HEK293T (cell line): ENCODE measurements at regions not wholly inside any gene's neighbourhood (a gene's known extent, or its start where the extent isn't known, plus 50 kb on each side); places are given as distances from the start of the nearest gene placed in this dataset.

ENCODE experiments used
- CTCF ChIA-PET: fragments of 350-600 bp; formaldehyde crosslinking; extraction: SDS; loops from one replicate; lab custom pipeline; 2021; ENCODE audit warnings: antibody characterized with exemption, inconsistent platforms; lab: Yijun Ruan, JAX
- POLR2A ChIA-PET: fragments of 350-600 bp; formaldehyde crosslinking; extraction: SDS; loops from one replicate; lab custom pipeline; 2020; ENCODE audit warnings: antibody characterized with exemption, inconsistent platforms; lab: Yijun Ruan, JAX
- DNase-seq: peaks from one replicate; pipeline ENCODE4 v3.0.0; 2012; ENCODE audit warnings: mixed read lengths; ENCODE audit errors: extremely low spot score
- ARNT ChIP-seq: fragments of 450-650 bp; IDR thresholded peaks from 2 replicates; pipeline ENCODE4 v1.6.1; 2017; ENCODE audit warnings: mild to moderate bottlenecking
- BHLHE40 ChIP-seq: fragments of 450-650 bp; IDR thresholded peaks from 2 replicates; pipeline ENCODE4 v1.6.1; 2016; ENCODE audit warnings: mild to moderate bottlenecking, moderate library complexity, borderline replicate concordance
- CTBP1 ChIP-seq: fragments of 450-650 bp; IDR thresholded peaks from 2 replicates; pipeline ENCODE4 v1.6.1; 2016; ENCODE audit warnings: borderline replicate concordance
- ELF4 ChIP-seq: fragments of 450-650 bp; IDR thresholded peaks from 2 replicates; pipeline ENCODE4 v1.6.1; 2017; ENCODE audit warnings: antibody characterized with exemption
- FOXA1 ChIP-seq: fragments of 450-650 bp; IDR thresholded peaks from 2 replicates; pipeline ENCODE4 v1.6.1; 2016; ENCODE audit warnings: mild to moderate bottlenecking
- FOXK2 ChIP-seq: fragments of 450-650 bp; IDR thresholded peaks from 2 replicates; pipeline ENCODE4 v1.6.1; 2016; ENCODE audit warnings: mild to moderate bottlenecking
- FOXM1 ChIP-seq: fragments of 450-650 bp; IDR thresholded peaks from 2 replicates; pipeline ENCODE4 v1.6.1; 2017; ENCODE audit warnings: mild to moderate bottlenecking, borderline replicate concordance
- HDGF ChIP-seq: fragments of 450-650 bp; IDR thresholded peaks from 2 replicates; pipeline ENCODE4 v1.6.1; 2017; ENCODE audit warnings: antibody characterized with exemption, borderline replicate concordance
- L3MBTL2 ChIP-seq: fragments of 450-650 bp; conservative IDR thresholded peaks from 2 replicates; pipeline ENCODE4 v1.6.1; 2016; ENCODE audit warnings: mild to moderate bottlenecking
- LEF1 ChIP-seq: fragments of 450-650 bp; IDR thresholded peaks from 2 replicates; pipeline ENCODE4 v1.6.1; 2017; ENCODE audit warnings: mild to moderate bottlenecking, borderline replicate concordance
- NFRKB ChIP-seq: fragments of 450-650 bp; IDR thresholded peaks from 2 replicates; pipeline ENCODE4 v1.6.1; 2016; ENCODE audit warnings: mild to moderate bottlenecking, moderate library complexity
- SP1 ChIP-seq: fragments of 450-650 bp; IDR thresholded peaks from 2 replicates; pipeline ENCODE4 v1.6.1; 2017
- SUZ12 ChIP-seq: fragments of 450-650 bp; IDR thresholded peaks from 2 replicates; pipeline ENCODE4 v1.6.1; 2016; ENCODE audit warnings: mild to moderate bottlenecking
- TARDBP ChIP-seq: fragments of 450-650 bp; IDR thresholded peaks from 2 replicates; pipeline ENCODE4 v1.6.1; 2016
- ZNF384 ChIP-seq: fragments of 450-650 bp; IDR thresholded peaks from 2 replicates; pipeline ENCODE4 v1.6.1; 2016
- TF ChIP-seq, protein P1 (sequence below): fragments of 450-650 bp; IDR thresholded peaks from 2 replicates; pipeline ENCODE4 v1.6.1; 2016

- ChIA-PET CTCF (no interaction called here), POLR2A (no interaction called here)
- TF ChIP-seq FOXM1 (no peak), ELF4 (no peak), BHLHE40 (no peak), ZNF384 (no peak), CTBP1 (no peak)
- no peak for DNase-seq
These were observed 325.6 kb downstream of the ENC1 start for GRCh38 chr5:74314906-74315305.

- CTCF ChIA-PET: no interaction called here
- DNase-seq: no peak
- TF ChIP-seq TARDBP: no peak
- POLR2A ChIA-PET: no interaction called here
These were observed 326.6 kb downstream of the ENC1 start for GRCh38 chr5:74313896-74314295.

- POLR2A ChIA-PET: no interaction called here
- TF ChIP-seq FOXM1 (no peak), LEF1 (no peak), FOXA1 (no peak), ARNT (no peak), BHLHE40 (no peak)
- CTCF ChIA-PET: no interaction called here
- no peak for DNase-seq
These were observed 327.8 kb downstream of the ENC1 start for GRCh38 chr5:74312746-74313145.

GRCh38 chr5:74311961-74312360 is 328.6 kb downstream of the ENC1 start:
- ChIA-PET CTCF (no interaction called here), POLR2A (no interaction called here)
- TF ChIP-seq FOXK2 (no peak), BHLHE40 (no peak), ELF4 (no peak), LEF1 (no peak), HDGF (no peak), FOXM1 (no peak), CTBP1 (no peak), SUZ12 (no peak), TARDBP (no peak), ZNF384 (no peak), SP1 (no peak), ARNT (no peak), FOXA1 (no peak), NFRKB (no peak), L3MBTL2 (no peak)
- TF ChIP-seq, protein P1, sequence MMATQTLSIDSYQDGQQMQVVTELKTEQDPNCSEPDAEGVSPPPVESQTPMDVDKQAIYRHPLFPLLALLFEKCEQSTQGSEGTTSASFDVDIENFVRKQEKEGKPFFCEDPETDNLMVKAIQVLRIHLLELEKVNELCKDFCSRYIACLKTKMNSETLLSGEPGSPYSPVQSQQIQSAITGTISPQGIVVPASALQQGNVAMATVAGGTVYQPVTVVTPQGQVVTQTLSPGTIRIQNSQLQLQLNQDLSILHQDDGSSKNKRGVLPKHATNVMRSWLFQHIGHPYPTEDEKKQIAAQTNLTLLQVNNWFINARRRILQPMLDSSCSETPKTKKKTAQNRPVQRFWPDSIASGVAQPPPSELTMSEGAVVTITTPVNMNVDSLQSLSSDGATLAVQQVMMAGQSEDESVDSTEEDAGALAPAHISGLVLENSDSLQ: no peak
- no peak for DNase-seq

GRCh38 chr5:74310997-74311930 is 329.3 kb downstream of the ENC1 start:
- TF ChIP-seq BHLHE40: no peak
- no peak for TF ChIP-seq FOXA1
- TF ChIP-seq ARNT: no peak
- TF ChIP-seq FOXK2: no peak
- TF ChIP-seq, protein P1: no peak
- no peak for TF ChIP-seq CTBP1
- TF ChIP-seq NFRKB: no peak
- TF ChIP-seq LEF1: no peak
- no peak for TF ChIP-seq SP1
- TF ChIP-seq HDGF: no peak
- TF ChIP-seq TARDBP: no peak
- TF ChIP-seq FOXM1: no peak
- no peak for TF ChIP-seq L3MBTL2
- TF ChIP-seq SUZ12: no peak
- TF ChIP-seq ELF4: no peak
- ChIA-PET POLR2A (no interaction called here), CTCF (interaction anchor here (0.8 kb wide), 1 partner anchor 99 kb away, joined by 3 read pairs; no protein-coding TSS in a partner anchor)
- DNase-seq: no peak

DNA sequence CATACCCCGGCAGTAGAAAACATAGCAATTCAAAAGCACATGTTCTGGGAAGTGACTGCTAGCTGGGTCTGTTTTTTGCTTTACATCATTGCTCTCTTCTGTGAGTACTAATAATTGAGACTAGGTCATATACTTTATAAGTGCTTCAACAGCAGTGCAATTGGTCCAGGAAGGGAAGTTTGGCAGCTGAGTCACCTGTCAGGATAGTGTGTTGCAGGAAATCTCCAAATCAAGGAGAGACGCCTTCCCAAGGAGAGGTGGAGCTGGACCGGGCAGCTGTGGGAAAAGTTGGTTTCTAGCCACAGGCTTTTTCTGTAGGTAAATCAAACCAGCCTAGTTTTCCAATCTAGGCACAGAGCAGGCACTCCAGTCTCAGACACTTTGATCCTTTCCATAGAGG is 330.1 kb downstream of the ENC1 start:
- no peak for TF ChIP-seq L3MBTL2
- POLR2A ChIA-PET: no interaction called here
- no peak for DNase-seq
- CTCF ChIA-PET: interaction anchor here (0.8 kb wide), 1 partner anchor 98 kb away, joined by 3 read pairs; no protein-coding TSS in a partner anchor

- TF ChIP-seq LEF1: no peak
- POLR2A ChIA-PET: no interaction called here
- no peak for DNase-seq
- CTCF ChIA-PET: no interaction called here
These were observed 331.5 kb downstream of the ENC1 start for GRCh38 chr5:74309050-74309449.

GRCh38 chr5:74306845-74307244 is 333.7 kb downstream of the ENC1 start:
- ChIA-PET CTCF (no interaction called here), POLR2A (no interaction called here)
- DNase-seq: no peak
- no peak for TF ChIP-seq ELF4
- no peak for TF ChIP-seq CTBP1
- no peak for TF ChIP-seq FOXK2
- TF ChIP-seq NFRKB: no peak
- TF ChIP-seq ARNT: no peak
- no peak for TF ChIP-seq HDGF
- TF ChIP-seq BHLHE40: no peak
- no peak for TF ChIP-seq LEF1
- no peak for TF ChIP-seq FOXA1
- no peak for TF ChIP-seq L3MBTL2
- TF ChIP-seq SUZ12: no peak
- TF ChIP-seq FOXM1: no peak
- no peak for TF ChIP-seq SP1
- no peak for TF ChIP-seq TARDBP
- TF ChIP-seq, protein P1: no peak
- TF ChIP-seq ZNF384: no peak
